GM12878 (cell line): ENCODE measurements at regions not wholly inside any gene's neighbourhood (a gene's known extent, or its start where the extent isn't known, plus 50 kb on each side); places are given as distances from the start of the nearest gene placed in this dataset.

ENCODE experiments used
- ATAC-seq: fragments of 200-7000 bp; cut with Tn5 transposase; 3 replicates; pipeline ENCODE4 v1.9.1; 2020; ENCODE audit warnings: mild to moderate bottlenecking, moderate library complexity
- BruUV-seq: library from RNA; stranded (reverse); fragments of 400-500 nt; replicated peaks from 2 replicates; lab custom pipeline; 2021; lab: Mats Ljungman, UMichigan
- CTCF ChIA-PET: fragments of 300-600 bp; sonication (Branson Sonifier 250); formaldehyde crosslinking; extraction: SDS; loops from one replicate; lab custom pipeline; 2021; ENCODE audit warnings: inconsistent platforms; lab: Yijun Ruan, JAX
- POLR2A ChIA-PET: fragments of 350-600 bp; formaldehyde crosslinking; extraction: SDS; loops from one replicate; lab custom pipeline; 2021; ENCODE audit warnings: inconsistent platforms; lab: Charles Lee
- RAD21 ChIA-PET: fragments of 300-600 bp; sonication (Branson Sonifier 250); formaldehyde crosslinking; loops from one replicate; lab custom pipeline; 2023; ENCODE audit warnings: antibody characterized with exemption; ENCODE audit not compliant: unreplicated experiment; lab: Charles Lee
- SMC1A ChIA-PET: fragments of 300-600 bp; sonication (Branson Sonifier 250); formaldehyde crosslinking; loops from one replicate; lab custom pipeline; 2023; ENCODE audit not compliant: unreplicated experiment, uncharacterized antibody; lab: Charles Lee
- DNase-seq: peaks from one replicate; pipeline ENCODE4 v3.0.0-alpha.2; 2011; ENCODE audit warnings: low read depth, low spot score
- FAIRE-seq: peaks from 3 replicates; lab custom pipeline; 2011; peaks lifted over from hg19 to GRCh38; lab: Jason Lieb, UNC
- H2AFZ ChIP-seq: 2 replicates; pipeline ENCODE4 v1.6.0; 2011; ENCODE audit warnings: low read depth, low read length, control low read depth; ENCODE audit not compliant: control insufficient read depth
- H3K27ac ChIP-seq: 2 replicates; pipeline ENCODE4 v1.5.1; 2011; ENCODE audit warnings: control low read depth; ENCODE audit not compliant: control insufficient read depth, insufficient read depth
- H3K27me3 ChIP-seq, 2 experiments: replicated peaks in 1 of 2; 2 replicates each; pipeline versions ENCODE4 v1.6.0 to v1.6.1; 2011; ENCODE audit warnings: low read length in 1 of 2; ENCODE audit not compliant: control insufficient read depth in 2 of 2, insufficient read depth in 2 of 2
- H3K36me3 ChIP-seq, 2 experiments: 2 replicates each; pipeline ENCODE4 v1.5.1; 2011; ENCODE audit warnings: low read length in 1 of 2; ENCODE audit not compliant: control insufficient read depth in 2 of 2, insufficient read depth in 2 of 2
- H3K4me1 ChIP-seq: 2 replicates; pipeline ENCODE4 v1.6.1; 2011; ENCODE audit warnings: mild to moderate bottlenecking, low read length, moderate library complexity, mixed read lengths; ENCODE audit not compliant: control insufficient read depth, insufficient read depth
- H3K4me2 ChIP-seq: 2 replicates; pipeline ENCODE4 v1.6.0; 2011; ENCODE audit warnings: control low read depth; ENCODE audit not compliant: control insufficient read depth, insufficient read depth
- H3K4me3 ChIP-seq: fragments of 200-600 bp; sonication (generic); 2 replicates; pipeline ENCODE4 v1.5.1; 2016
- H3K79me2 ChIP-seq: 2 replicates; pipeline ENCODE4 v1.6.0; 2011; ENCODE audit warnings: low read length; ENCODE audit not compliant: control insufficient read depth, insufficient read depth
- H3K9ac ChIP-seq: 2 replicates; pipeline ENCODE4 v1.8.0; 2011; ENCODE audit warnings: low read length, control low read depth, mixed read lengths; ENCODE audit not compliant: control insufficient read depth, insufficient read depth
- H3K9me3 ChIP-seq: replicated peaks from 3 replicates; pipeline ENCODE4 v1.5.1; 2011; ENCODE audit warnings: mild to moderate bottlenecking, low read length; ENCODE audit not compliant: control insufficient read depth, insufficient read depth
- H4K20me1 ChIP-seq: 2 replicates; pipeline ENCODE4 v1.6.0; 2011; ENCODE audit not compliant: control insufficient read depth, insufficient read depth
- BCL11A ChIP-seq: IDR thresholded peaks from 2 replicates; pipeline ENCODE4 v1.6.1; 2011; ENCODE audit warnings: low read depth, low read length
- BMI1 ChIP-seq: fragments of 450-650 bp; IDR thresholded peaks from 2 replicates; pipeline ENCODE4 v1.6.1; 2016; ENCODE audit warnings: mild to moderate bottlenecking, moderate library complexity, borderline replicate concordance
- CEBPZ ChIP-seq: fragments of 150-350 bp; IDR thresholded peaks from 2 replicates; pipeline ENCODE4 v1.6.1; 2016; ENCODE audit warnings: low read depth, low read length
- IKZF2 ChIP-seq, 2 experiments: fragments of 450-650 bp; IDR thresholded peaks; 2 replicates each; pipeline ENCODE4 v1.6.1; 2017; ENCODE audit warnings: mild to moderate bottlenecking in 2 of 2, moderate library complexity in 2 of 2
- IRF3 ChIP-seq: fragments of 450-650 bp; IDR thresholded peaks from 2 replicates; pipeline ENCODE4 v1.6.1; 2014; ENCODE audit warnings: mild to moderate bottlenecking
- JUND ChIP-seq: IDR thresholded peaks from 2 replicates; pipeline ENCODE4 v1.6.1; 2012; ENCODE audit warnings: low read depth, mild to moderate bottlenecking, low read length, improper control_type of control experiment, moderate library complexity
- MYC ChIP-seq: IDR thresholded peaks from 2 replicates; pipeline ENCODE4 v1.6.1; 2011; ENCODE audit warnings: mild to moderate bottlenecking, low read length, moderate library complexity, inconsistent platforms; ENCODE audit not compliant: insufficient read depth, insufficient replicate concordance, insufficient read length, severe bottlenecking
- PAX8 ChIP-seq: fragments of 450-650 bp; IDR thresholded peaks from 2 replicates; pipeline ENCODE4 v1.6.1; 2017; ENCODE audit warnings: mild to moderate bottlenecking, moderate library complexity
- RB1 ChIP-seq: fragments of 450-650 bp; formaldehyde crosslinking; IDR thresholded peaks from 2 replicates; pipeline ENCODE4 v1.6.1; 2017; ENCODE audit warnings: mild to moderate bottlenecking, borderline replicate concordance
- RFX5 ChIP-seq: IDR thresholded peaks from 2 replicates; pipeline ENCODE4 v1.6.1; 2011; ENCODE audit warnings: low read depth, low read length, improper control_type of control experiment
- STAT1 ChIP-seq: fragments of 450-650 bp; conservative IDR thresholded peaks from 2 replicates; pipeline ENCODE4 v1.6.1; 2014; ENCODE audit warnings: antibody characterized with exemption, mild to moderate bottlenecking
- STAT3 ChIP-seq: IDR thresholded peaks from 2 replicates; pipeline ENCODE4 v1.6.1; 2011; ENCODE audit warnings: low read depth, low read length, improper control_type of control experiment
- ZNF24 ChIP-seq: fragments of 450-650 bp; IDR thresholded peaks from 2 replicates; pipeline ENCODE4 v1.6.1; 2017; ENCODE audit warnings: antibody characterized with exemption, mild to moderate bottlenecking
- WGBS: methylation state at CpG from one replicate; pipeline ENCODE4 v1.1.6; 2016; ENCODE audit warnings: low lambda C conversion rate; ENCODE audit not compliant: insufficient replicate concordance, insufficient coverage; ENCODE audit errors: missing lambda C conversion rate; 5-methylcytosine and 5-hydroxymethylcytosine counted together
- in situ Hi-C: fragments of 300-500 bp; cut with MboI; formaldehyde crosslinking; loops from 9 replicates; pipeline ENCODE4 v1.14.3; 2018; ENCODE audit warnings: mixed read lengths
- intact Hi-C: fragments of 100-400 bp; cut with micrococcal nuclease; formaldehyde crosslinking; loops from one replicate; pipeline ENCODE4 v1.14.2; 2022; ENCODE audit not compliant: unreplicated experiment
- TF ChIP-seq, protein P1 (sequence below): fragments of 450-650 bp; IDR thresholded peaks from 2 replicates; pipeline ENCODE4 v1.6.1; 2017; ENCODE audit warnings: low read depth, mild to moderate bottlenecking, moderate library complexity

- no peaks in the 10 kb centered on the region for H4K20me1 ChIP-seq
- no TSS peak for BruUV-seq
- no peak for ATAC-seq
Measured at GRCh38 chr10:2584385-2584784, 483.0 kb upstream of the PFKP start.

DNA sequence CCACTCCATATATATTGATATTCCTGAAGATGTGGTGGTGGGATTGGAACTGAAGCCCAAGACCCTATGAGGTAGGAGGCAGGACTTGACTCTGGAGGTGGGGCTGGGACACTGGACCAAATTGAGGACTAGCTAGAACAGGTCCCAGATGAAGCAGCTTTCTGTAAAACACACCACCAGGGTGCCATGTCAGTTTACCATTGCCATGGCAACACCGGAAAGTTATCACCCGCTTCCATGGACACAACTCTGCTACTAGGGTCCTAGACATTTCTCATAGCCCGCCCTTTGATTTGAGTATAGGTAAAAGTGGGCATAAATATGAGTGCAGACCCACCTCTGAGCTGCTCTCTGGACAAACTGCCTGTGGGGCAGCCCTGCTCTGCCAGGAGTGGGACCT lies 490.5 kb upstream of the PFKP start:
- no peak for DNase-seq
- Histone ChIP-seq H3K4me1 (no peaks in the 10 kb centered on the region), H3K4me3 (no peak overlapping the region), H3K9me3 (no peaks in the 10 kb centered on the region), H3K4me2 (no peak overlapping the region), H3K27ac (no peak overlapping the region), H3K36me3 (no peaks in the 10 kb centered on the region), H3K79me2 (no peaks in the 10 kb centered on the region), H2AFZ (no peak overlapping the region), H3K9ac (no peak overlapping the region), H4K20me1 (no peaks in the 10 kb centered on the region), H3K27me3 (no peaks in the 10 kb centered on the region; a peak in 1 of 4 replicates)
- SMC1A ChIA-PET, result no interaction called here
- intact Hi-C loops (no loop called here), in situ Hi-C loops (no loop called here)
- WGBS, result 29% methylated on average over 3 of the region's 3 CpGs
- POLR2A ChIA-PET, result no interaction called here
- FAIRE-seq, result no peak
- RAD21 ChIA-PET, result no interaction called here
- CTCF ChIA-PET, result no interaction called here
- no TSS peak for BruUV-seq
- no peak for ATAC-seq
- no peak for TF ChIP-seq RFX5
- no peak for TF ChIP-seq PAX8
- TF ChIP-seq CEBPZ, result no peak
- no peak for TF ChIP-seq ZNF24
- no peak for TF ChIP-seq MYC
- no peak for TF ChIP-seq STAT1
- no peak for TF ChIP-seq BCL11A
- no peak for TF ChIP-seq STAT3
- TF ChIP-seq JUND, result no peak
- TF ChIP-seq IRF3, result no peak

More at GRCh38 chr10:2584385-2584784, 483.0 kb upstream of the PFKP start:
- no peaks in the 10 kb centered on the region for H3K27me3 ChIP-seq
- H2AFZ ChIP-seq, result no peak overlapping the region
- no peak for DNase-seq
- ChIA-PET POLR2A (no interaction called here), RAD21 (no interaction called here), CTCF (interaction anchor here (1.7 kb wide), 1 partner anchor 14 kb away, joined by 6 read pairs; no protein-coding TSS in a partner anchor), SMC1A (no interaction called here)
- TF ChIP-seq IKZF2 (IDR thresholded peaks at IDR 0.05) (no peak), BMI1 (no peak), RB1 (no peak)
- TF ChIP-seq, protein P1, sequence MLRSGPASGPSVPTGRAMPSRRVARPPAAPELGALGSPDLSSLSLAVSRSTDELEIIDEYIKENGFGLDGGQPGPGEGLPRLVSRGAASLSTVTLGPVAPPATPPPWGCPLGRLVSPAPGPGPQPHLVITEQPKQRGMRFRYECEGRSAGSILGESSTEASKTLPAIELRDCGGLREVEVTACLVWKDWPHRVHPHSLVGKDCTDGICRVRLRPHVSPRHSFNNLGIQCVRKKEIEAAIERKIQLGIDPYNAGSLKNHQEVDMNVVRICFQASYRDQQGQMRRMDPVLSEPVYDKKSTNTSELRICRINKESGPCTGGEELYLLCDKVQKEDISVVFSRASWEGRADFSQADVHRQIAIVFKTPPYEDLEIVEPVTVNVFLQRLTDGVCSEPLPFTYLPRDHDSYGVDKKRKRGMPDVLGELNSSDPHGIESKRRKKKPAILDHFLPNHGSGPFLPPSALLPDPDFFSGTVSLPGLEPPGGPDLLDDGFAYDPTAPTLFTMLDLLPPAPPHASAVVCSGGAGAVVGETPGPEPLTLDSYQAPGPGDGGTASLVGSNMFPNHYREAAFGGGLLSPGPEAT, result no peak
- no peak overlapping the region for H3K27ac ChIP-seq
- no peak overlapping the region for H3K9ac ChIP-seq
- in situ Hi-C loops, result no loop called here
- 47% methylated on average over 2 of the region's 2 CpGs for WGBS
- FAIRE-seq, result no peak
- no peak overlapping the region for H3K4me2 ChIP-seq
- no peak overlapping the region for H3K4me3 ChIP-seq
- H3K36me3 ChIP-seq, result no peaks in the 10 kb centered on the region
- no peaks in the 10 kb centered on the region for H3K4me1 ChIP-seq
- no peaks in the 10 kb centered on the region for H3K79me2 ChIP-seq
- intact Hi-C loops, result no loop called here
- H3K9me3 ChIP-seq, result no peaks in the 10 kb centered on the region
